Mesendoderm (in vitro differentiated cells): ENCODE measurements at regions not wholly inside any gene's neighbourhood (a gene's known extent, or its start where the extent isn't known, plus 50 kb on each side); places are given as distances from the start of the nearest gene placed in this dataset.

Experiments
- DNase-seq: peaks from one replicate; pipeline ENCODE4 v3.0.0; 2013
- H2AK5ac ChIP-seq: 2 replicates; pipeline ENCODE4 v1.6.1; 2013; ENCODE audit warnings: low read length, inconsistent platforms
- H2BK120ac ChIP-seq: 2 replicates; pipeline ENCODE4 v1.6.1; 2013; ENCODE audit warnings: low read depth, mild to moderate bottlenecking, low read length, moderate library complexity, mixed read lengths
- H2BK15ac ChIP-seq: replicated peaks from 2 replicates; pipeline ENCODE4 v1.6.1; 2013; ENCODE audit warnings: low read depth, mild to moderate bottlenecking, moderate library complexity
- H2BK5ac ChIP-seq: 2 replicates; pipeline ENCODE4 v1.6.1; 2013; ENCODE audit warnings: low read length, inconsistent platforms
- H3K18ac ChIP-seq: 2 replicates; pipeline ENCODE4 v1.6.1; 2013; ENCODE audit warnings: mild to moderate bottlenecking, low read length, mixed read lengths
- H3K23ac ChIP-seq: one replicate; pipeline ENCODE4 v1.6.1; 2013; ENCODE audit warnings: low read length
- H3K27ac ChIP-seq: 2 replicates; pipeline ENCODE4 v1.5.1; 2013; ENCODE audit warnings: low read depth, mild to moderate bottlenecking, inconsistent platforms, low read length, moderate library complexity
- H3K27me3 ChIP-seq: 2 replicates; pipeline ENCODE4 v1.6.1; 2013; ENCODE audit warnings: low read length, control low read depth, mild to moderate bottlenecking, inconsistent platforms; ENCODE audit not compliant: insufficient read depth, poor library complexity
- H3K36me3 ChIP-seq: 2 replicates; pipeline ENCODE4 v1.6.1; 2013; ENCODE audit warnings: low read length, inconsistent platforms; ENCODE audit not compliant: control insufficient read depth, insufficient read depth
- H3K4ac ChIP-seq: one replicate; pipeline ENCODE4 v1.6.1; 2013; ENCODE audit warnings: low read depth, mild to moderate bottlenecking, low read length, moderate library complexity
- H3K4me1 ChIP-seq: 2 replicates; pipeline ENCODE4 v1.6.1; 2013; ENCODE audit warnings: low read depth, low read length, inconsistent platforms; ENCODE audit not compliant: control insufficient read depth
- H3K4me2 ChIP-seq: 2 replicates; pipeline ENCODE4 v1.6.1; 2013; ENCODE audit warnings: low read length
- H3K4me3 ChIP-seq: 2 replicates; pipeline ENCODE4 v1.5.1; 2013; ENCODE audit warnings: mild to moderate bottlenecking, low read length
- H3K56ac ChIP-seq: one replicate; pipeline ENCODE4 v1.6.1; 2013; ENCODE audit warnings: low read length
- H3K79me1 ChIP-seq: 2 replicates; pipeline ENCODE4 v1.6.1; 2013; ENCODE audit warnings: low read length, inconsistent platforms
- H3K79me2 ChIP-seq: 2 replicates; pipeline ENCODE4 v1.6.1; 2013; ENCODE audit warnings: mild to moderate bottlenecking, low read length; ENCODE audit not compliant: control insufficient read depth, insufficient read depth
- H3K9ac ChIP-seq: 2 replicates; pipeline ENCODE4 v1.6.1; 2013; ENCODE audit warnings: low read length, inconsistent platforms
- H4K5ac ChIP-seq: one replicate; pipeline ENCODE4 v1.6.1; 2013; ENCODE audit warnings: low read length
- H4K8ac ChIP-seq: one replicate; pipeline ENCODE4 v1.6.1; 2013; ENCODE audit warnings: low read depth, mild to moderate bottlenecking, control low read depth, low read length, moderate library complexity
- WGBS: extraction: QIAGEN DNeasy Blood & Tissue Kit; methylation state at CpG from one replicate; pipeline ENCODE4 v1.1.7; 2013; ENCODE audit warnings: low lambda C conversion rate, missing lambda C conversion rate; ENCODE audit not compliant: insufficient coverage; ENCODE audit errors: extremely low coverage; 5-methylcytosine and 5-hydroxymethylcytosine counted together

DNA sequence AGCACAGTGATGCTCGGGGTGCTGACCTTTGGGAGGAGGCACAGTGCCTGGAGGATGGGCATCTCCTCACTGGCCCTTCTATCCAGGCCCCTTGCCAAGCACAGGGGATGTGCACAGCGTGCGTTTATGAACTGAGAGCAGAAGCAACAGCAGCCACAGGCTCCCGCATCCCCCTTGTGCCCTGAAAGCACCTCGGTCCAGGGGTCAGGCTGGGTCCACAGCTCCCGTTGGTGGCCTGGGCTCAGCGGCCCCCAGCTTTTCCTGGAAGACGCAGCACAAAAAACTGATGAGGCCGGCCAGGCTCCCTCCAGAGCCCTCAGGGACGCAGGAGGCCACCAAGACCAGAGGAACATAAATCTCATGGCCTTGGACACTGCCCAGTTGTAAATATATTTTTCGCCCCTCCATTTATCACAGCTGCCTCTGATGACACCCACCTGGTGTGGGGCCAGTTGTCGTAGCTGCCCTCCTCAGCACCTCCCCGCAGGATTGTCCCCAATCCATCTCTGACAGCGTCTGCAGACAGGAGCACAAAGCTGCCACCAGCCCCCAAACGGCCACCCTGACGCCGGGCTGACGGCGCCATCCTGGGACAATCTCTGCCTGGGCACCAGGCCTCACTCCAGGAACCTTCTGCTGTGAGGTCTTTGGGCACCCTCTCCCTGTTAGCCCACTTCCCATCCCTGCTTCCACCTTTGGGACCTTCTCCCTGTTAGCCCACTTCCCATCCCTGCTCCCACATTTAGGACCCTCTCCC is 203.1 kb downstream of the BRD1 start:
- Histone ChIP-seq H3K4me1 (no peaks in the 10 kb centered on the region), H3K18ac (no peak overlapping the region), H3K36me3 (no peaks in the 10 kb centered on the region), H3K4me2 (no peak overlapping the region), H3K4me3 (no peak overlapping the region), H3K56ac (no peak overlapping the region), H2BK15ac (no peak overlapping the region), H3K27me3 (no peaks in the 10 kb centered on the region), H3K9ac (no peak overlapping the region), H4K8ac (no peak overlapping the region), H3K79me1 (no peaks in the 10 kb centered on the region), H2AK5ac (no peak overlapping the region), H3K23ac (no peak overlapping the region), H3K4ac (no peak overlapping the region), H3K79me2 (no peaks in the 10 kb centered on the region), H2BK120ac (no peak overlapping the region), H2BK5ac (no peak overlapping the region), H3K27ac (no peak overlapping the region), H4K5ac (no peak overlapping the region)
- WGBS = no CpG with 5 or more reads among the region's 19 CpGs
- DNase-seq = no peak

DNA sequence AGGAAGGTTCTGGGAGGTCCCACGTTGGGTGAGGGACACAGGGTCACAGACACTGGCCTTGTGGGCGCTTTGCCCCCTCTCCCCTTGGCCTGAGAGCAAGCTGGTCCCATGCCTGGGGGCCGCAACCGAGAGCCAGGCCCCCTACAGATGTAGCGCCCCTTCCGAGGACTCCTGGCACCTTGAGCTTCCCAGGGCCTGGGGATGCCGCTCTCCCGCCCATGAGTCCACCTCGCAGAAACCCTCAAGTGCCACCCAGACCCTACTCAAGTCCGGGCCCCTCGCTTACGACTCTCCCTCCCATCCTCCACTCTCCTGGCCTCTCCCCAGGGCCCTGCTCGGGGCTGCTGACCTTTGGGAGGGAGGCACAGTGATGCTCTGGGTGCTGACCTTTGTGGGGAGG is 204.0 kb downstream of the BRD1 start:
- no peak overlapping the region for H4K8ac ChIP-seq
- no peaks in the 10 kb centered on the region for H3K27me3 ChIP-seq
- H3K79me1 ChIP-seq = no peaks in the 10 kb centered on the region
- H3K18ac ChIP-seq = no peak overlapping the region
- H3K27ac ChIP-seq = no peak overlapping the region
- H3K9ac ChIP-seq = no peak overlapping the region
- no peak for DNase-seq
- no peak overlapping the region for H3K4me2 ChIP-seq
- H3K79me2 ChIP-seq = no peaks in the 10 kb centered on the region
- no peak overlapping the region for H4K5ac ChIP-seq
- no peak overlapping the region for H3K4me3 ChIP-seq
- no peak overlapping the region for H2BK15ac ChIP-seq
- no peak overlapping the region for H2AK5ac ChIP-seq
- no peak overlapping the region for H3K4ac ChIP-seq
- no CpG with 5 or more reads among the region's 13 CpGs for WGBS
- H2BK120ac ChIP-seq = no peak overlapping the region
- no peak overlapping the region for H3K23ac ChIP-seq
- no peaks in the 10 kb centered on the region for H3K36me3 ChIP-seq
- no peak overlapping the region for H2BK5ac ChIP-seq
- no peak overlapping the region for H3K56ac ChIP-seq
- H3K4me1 ChIP-seq = no peaks in the 10 kb centered on the region

DNA sequence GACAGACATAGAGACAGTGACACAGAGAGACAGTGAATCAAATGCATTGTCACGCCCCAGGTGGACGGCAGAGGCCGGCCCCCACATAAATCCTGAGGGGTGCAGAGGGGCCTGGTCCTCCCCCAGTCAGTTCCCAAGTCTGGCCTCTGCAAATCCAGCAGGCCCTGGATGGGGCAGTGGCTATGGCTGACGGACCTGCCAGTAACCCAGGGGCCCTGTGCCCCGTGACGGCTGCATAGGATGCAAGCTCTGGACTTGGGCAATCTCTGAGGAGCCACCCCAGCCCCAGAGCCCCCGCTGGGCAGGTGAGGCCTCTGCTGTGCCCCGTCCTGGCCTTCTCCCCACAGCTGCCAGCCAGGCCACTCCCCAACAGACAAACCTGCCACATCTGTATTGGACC is 204.5 kb downstream of the BRD1 start:
- DNase-seq = no peak
- Histone ChIP-seq H2BK5ac (no peak overlapping the region), H3K56ac (no peak overlapping the region), H2BK15ac (no peak overlapping the region), H3K9ac (no peak overlapping the region), H3K27ac (no peak overlapping the region), H2AK5ac (no peak overlapping the region), H2BK120ac (no peak overlapping the region), H3K4ac (no peak overlapping the region), H3K4me2 (no peak overlapping the region), H4K8ac (no peak overlapping the region), H3K79me1 (no peaks in the 10 kb centered on the region), H3K36me3 (no peaks in the 10 kb centered on the region), H3K18ac (no peak overlapping the region), H3K79me2 (no peaks in the 10 kb centered on the region), H3K4me3 (no peak overlapping the region), H3K27me3 (no peaks in the 10 kb centered on the region), H3K23ac (no peak overlapping the region), H4K5ac (no peak overlapping the region), H3K4me1 (no peaks in the 10 kb centered on the region)
- no CpG with 5 or more reads among the region's 8 CpGs for WGBS

DNA sequence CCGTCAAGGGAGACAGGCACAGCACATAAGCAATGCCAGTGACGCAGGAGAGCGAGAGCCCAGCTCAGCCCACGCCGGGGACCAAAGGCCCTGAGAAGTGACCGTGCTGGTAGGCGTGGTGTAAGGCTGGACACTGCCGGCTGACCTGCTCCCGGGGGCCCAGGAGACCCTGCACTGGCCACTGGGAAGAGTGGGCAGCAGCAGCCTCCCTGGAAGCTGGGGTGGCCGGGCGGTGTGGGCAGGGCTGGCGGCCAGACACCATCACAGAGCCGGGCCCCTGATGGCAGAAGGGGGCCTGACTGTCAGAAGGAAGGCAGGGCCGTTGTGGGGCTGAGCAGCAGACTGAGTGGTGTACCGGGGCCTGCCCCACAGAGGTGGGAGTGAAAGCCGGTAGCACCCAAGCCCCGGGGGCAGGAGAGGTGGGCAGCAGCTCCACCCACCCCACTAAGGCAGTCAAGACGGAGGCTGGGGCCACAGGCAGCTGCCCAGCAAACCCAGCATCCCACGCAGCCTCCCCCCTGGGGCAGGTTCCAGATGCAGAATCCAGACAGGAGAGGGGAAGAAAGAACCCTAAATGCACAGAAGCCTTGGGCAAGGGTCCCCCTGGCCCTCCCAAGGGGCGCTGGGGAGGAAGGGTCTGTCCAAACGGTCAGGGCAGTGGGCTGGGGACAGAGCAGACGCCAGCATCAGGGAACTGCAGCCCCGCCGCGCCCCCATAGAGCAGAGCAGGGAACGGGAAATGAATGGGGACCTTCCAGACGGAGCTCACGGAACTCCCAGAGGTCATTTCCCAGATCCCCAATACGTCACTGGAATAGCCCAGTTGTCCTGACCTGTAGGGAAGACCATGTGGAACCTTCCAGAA is 205.2 kb downstream of the BRD1 start:
- Histone ChIP-seq H3K18ac (no peak overlapping the region), H3K4me1 (no peaks in the 10 kb centered on the region), H3K27ac (no peak overlapping the region), H3K23ac (no peak overlapping the region), H3K56ac (no peak overlapping the region), H2AK5ac (no peak overlapping the region), H4K8ac (no peak overlapping the region), H3K4me2 (no peak overlapping the region), H3K79me1 (no peaks in the 10 kb centered on the region), H3K36me3 (no peaks in the 10 kb centered on the region), H2BK15ac (no peak overlapping the region), H3K27me3 (no peaks in the 10 kb centered on the region), H3K79me2 (no peaks in the 10 kb centered on the region), H2BK5ac (no peak overlapping the region), H3K9ac (no peak overlapping the region), H3K4ac (no peak overlapping the region), H4K5ac (no peak overlapping the region), H3K4me3 (no peak overlapping the region), H2BK120ac (no peak overlapping the region)
- WGBS = no CpG with 5 or more reads among the region's 29 CpGs
- DNase-seq = no peak

DNA sequence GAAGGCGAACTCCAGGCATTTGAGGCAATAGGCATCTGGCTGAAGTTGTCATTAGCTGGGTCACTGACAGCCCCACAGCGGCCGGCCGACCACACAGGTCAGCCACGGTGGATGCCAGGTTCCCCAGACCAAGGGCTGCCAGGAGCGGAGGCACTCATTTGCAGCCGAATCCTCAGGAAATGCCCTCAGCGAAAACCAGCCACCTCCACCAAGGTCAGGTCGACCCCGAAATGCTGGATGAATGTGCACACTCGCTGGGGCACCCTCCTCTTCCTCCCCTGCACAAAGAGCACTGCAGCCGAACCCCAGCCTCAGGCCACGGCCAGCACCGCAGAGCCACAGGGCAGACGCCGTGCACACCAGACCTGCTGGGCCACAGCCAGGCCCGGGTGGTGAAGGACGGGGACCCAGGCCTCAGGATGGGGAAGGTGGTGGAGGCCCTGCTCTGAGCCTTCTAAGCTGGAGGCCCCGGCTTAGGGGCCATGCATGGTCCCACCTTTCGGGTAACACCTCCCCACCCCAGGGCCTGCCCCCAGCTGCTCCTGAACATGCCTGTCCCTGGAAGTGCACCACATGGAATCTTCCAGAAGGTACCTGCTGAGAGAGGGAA is 206.0 kb downstream of the BRD1 start:
- Histone ChIP-seq H3K27me3 (no peaks in the 10 kb centered on the region), H3K27ac (no peak overlapping the region), H3K4ac (no peak overlapping the region), H3K36me3 (no peaks in the 10 kb centered on the region), H4K5ac (no peak overlapping the region), H3K79me1 (no peaks in the 10 kb centered on the region), H2AK5ac (no peak overlapping the region), H2BK15ac (no peak overlapping the region), H3K4me3 (no peak overlapping the region), H3K4me2 (no peak overlapping the region), H3K23ac (no peak overlapping the region), H3K9ac (no peak overlapping the region), H3K79me2 (no peaks in the 10 kb centered on the region), H3K18ac (no peak overlapping the region), H3K56ac (no peak overlapping the region), H2BK120ac (no peak overlapping the region), H4K8ac (no peak overlapping the region), H2BK5ac (no peak overlapping the region), H3K4me1 (no peaks in the 10 kb centered on the region)
- no peak for DNase-seq
- no CpG with 5 or more reads among the region's 20 CpGs for WGBS
